Neural cell (in vitro differentiated cells): ENCODE measurements at regions not wholly inside any gene's neighbourhood (a gene's known extent, or its start where the extent isn't known, plus 50 kb on each side); places are given as distances from the start of the nearest gene placed in this dataset.

Source experiments
- H2AFZ ChIP-seq: fragments of 200-600, 300-800 bp; sonication (generic), shearing (Covaris generic); 2 replicates; pipeline ENCODE4 v1.6.0; 2014; ENCODE audit warnings: low read depth, mild to moderate bottlenecking, antibody characterized with exemption, low read length, moderate library complexity
- H3F3A ChIP-seq: fragments of 200-600 bp; shearing (Covaris generic); 2 replicates; pipeline ENCODE4 v1.6.1; 2016; ENCODE audit warnings: mild to moderate bottlenecking, moderate library complexity, mixed read lengths, antibody characterized with exemption, low read length; ENCODE audit not compliant: insufficient read depth, poor library complexity, severe bottlenecking
- H3K27ac ChIP-seq: fragments of 200-600, 300-800 bp; sonication (generic), shearing (Covaris generic); 2 replicates; pipeline ENCODE4 v1.5.1; 2014; ENCODE audit warnings: mild to moderate bottlenecking, low read length, moderate library complexity
- H3K27me3 ChIP-seq: fragments of 300-800, 200-600 bp; sonication (generic), shearing (Covaris generic); 2 replicates; pipeline ENCODE4 v1.6.0; 2014; ENCODE audit warnings: mild to moderate bottlenecking, low read depth, low read length, moderate library complexity; ENCODE audit not compliant: insufficient read depth
- H3K36me3 ChIP-seq: fragments of 300-800, 200-600 bp; sonication (generic), shearing (Covaris generic); 2 replicates; pipeline ENCODE4 v1.5.1; 2014; ENCODE audit warnings: mild to moderate bottlenecking, antibody characterized with exemption, low read length, moderate library complexity; ENCODE audit not compliant: insufficient read depth
- H3K4me2 ChIP-seq: fragments of 300-800, 200-600 bp; sonication (generic), shearing (Covaris generic); 2 replicates; pipeline ENCODE4 v1.6.0; 2014; ENCODE audit warnings: mild to moderate bottlenecking, low read length
- H3K4me3 ChIP-seq: fragments of 300-800, 200-600 bp; sonication (generic), shearing (Covaris generic); 2 replicates; pipeline ENCODE4 v1.5.1; 2014; ENCODE audit warnings: mild to moderate bottlenecking, low read length, moderate library complexity
- H3K79me2 ChIP-seq: fragments of 200-600 bp; shearing (Covaris generic); replicated peaks from 2 replicates; pipeline ENCODE4 v1.6.0; 2014; ENCODE audit warnings: mild to moderate bottlenecking, low read length, moderate library complexity; ENCODE audit not compliant: insufficient read depth
- H3K9ac ChIP-seq: fragments of 300-800, 200-600 bp; sonication (generic), shearing (Covaris generic); 2 replicates; pipeline ENCODE4 v1.6.1; 2016; ENCODE audit warnings: mild to moderate bottlenecking, low read length, mixed read lengths
- H3K9me2 ChIP-seq: fragments of 200-600 bp; shearing (Covaris generic); 2 replicates; pipeline ENCODE4 v1.6.1; 2016; ENCODE audit warnings: mild to moderate bottlenecking, low read length, mixed read lengths; ENCODE audit not compliant: insufficient read depth
- H3K9me3 ChIP-seq: fragments of 200-600, 300-800 bp; sonication (generic), shearing (Covaris generic); 2 replicates; pipeline ENCODE4 v1.6.1; 2016; ENCODE audit warnings: mild to moderate bottlenecking, mixed run types, low read length, moderate library complexity, mixed read lengths
- H4K20me1 ChIP-seq: fragments of 200-600 bp; shearing (Covaris generic); 2 replicates; pipeline ENCODE4 v1.6.1; 2016; ENCODE audit warnings: mild to moderate bottlenecking, mixed run types; ENCODE audit not compliant: insufficient read depth
- CTCF ChIP-seq: fragments of 450-650 bp; IDR thresholded peaks from 2 replicates; pipeline ENCODE4 v1.5.1; 2014; ENCODE audit warnings: antibody characterized with exemption, mild to moderate bottlenecking, moderate library complexity; ENCODE audit not compliant: poor library complexity, severe bottlenecking
- EP300 ChIP-seq: fragments of 450-650 bp; conservative IDR thresholded peaks from 2 replicates; pipeline ENCODE4 v1.6.1; 2014; ENCODE audit warnings: antibody characterized with exemption, mild to moderate bottlenecking, moderate library complexity; ENCODE audit not compliant: poor library complexity, severe bottlenecking
- EZH2 ChIP-seq: fragments of 200-600, 300-800 bp; shearing (Covaris generic), sonication (generic); IDR thresholded peaks from 2 replicates; pipeline ENCODE4 v1.6.1; 2014; ENCODE audit warnings: antibody characterized with exemption, low read length, borderline replicate concordance, mild to moderate bottlenecking; ENCODE audit not compliant: insufficient read depth, poor library complexity, severe bottlenecking
- MXI1 ChIP-seq: fragments of 450-650 bp; conservative IDR thresholded peaks from 2 replicates; pipeline ENCODE4 v1.6.1; 2014; ENCODE audit warnings: antibody characterized with exemption, mild to moderate bottlenecking; ENCODE audit not compliant: poor library complexity, severe bottlenecking
- POLR2AphosphoS5 ChIP-seq: IDR thresholded peaks from 2 replicates; pipeline ENCODE4 v1.6.1; 2012
- RAD21 ChIP-seq: fragments of 450-650 bp; conservative IDR thresholded peaks from 2 replicates; pipeline ENCODE4 v1.6.1; 2014; ENCODE audit warnings: antibody characterized with exemption, mild to moderate bottlenecking, moderate library complexity
- REST ChIP-seq: IDR thresholded peaks from 2 replicates; pipeline ENCODE4 v1.6.1; 2012; ENCODE audit warnings: borderline replicate concordance
- SMC3 ChIP-seq: fragments of 450-650 bp; conservative IDR thresholded peaks from 2 replicates; pipeline ENCODE4 v1.6.1; 2014; ENCODE audit warnings: antibody characterized with exemption, mild to moderate bottlenecking, moderate library complexity; ENCODE audit not compliant: poor library complexity
- TAF1 ChIP-seq: IDR thresholded peaks from 2 replicates; pipeline ENCODE4 v1.6.1; 2012; ENCODE audit warnings: low read depth

DNA sequence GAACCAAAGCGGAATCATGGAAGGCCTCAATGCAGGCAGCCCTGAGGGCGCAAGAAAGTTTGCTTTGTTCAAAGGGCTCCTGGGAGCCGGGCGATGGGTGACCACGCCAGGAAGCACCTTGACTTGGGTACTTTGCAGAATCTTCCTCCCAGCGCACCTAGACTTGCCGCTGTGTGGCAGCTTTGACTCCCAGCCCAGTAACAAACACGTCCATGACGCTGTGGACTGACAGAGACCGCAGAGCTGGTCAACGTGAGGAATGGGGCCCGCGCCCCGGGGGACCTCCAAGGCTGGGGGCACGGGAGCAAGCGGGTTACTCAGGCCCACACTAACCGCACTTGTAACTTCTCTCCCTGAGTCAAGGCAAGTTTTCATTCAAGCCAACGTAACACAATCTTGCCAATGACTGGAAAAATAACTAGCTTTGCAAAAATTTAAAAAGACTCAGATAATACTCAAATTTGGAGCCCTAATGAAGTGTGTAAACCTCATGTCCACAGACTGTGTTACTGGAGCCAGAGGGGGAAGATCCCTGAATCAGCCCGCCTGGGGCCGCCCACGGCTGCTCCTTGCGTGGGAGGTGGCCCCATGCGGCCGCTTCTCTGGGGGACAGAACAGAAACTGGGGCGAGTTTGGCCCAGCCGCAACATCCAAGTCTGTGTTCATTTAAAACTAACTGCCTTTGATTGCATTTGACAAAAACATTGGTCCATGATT, 130.8 kb downstream of the DNAJB6 start:
- Histone ChIP-seq H3K9ac (no peak overlapping the region), H3K9me2 (no peaks in the 10 kb centered on the region), H3K27me3 (no peaks in the 10 kb centered on the region), H2AFZ (no peak overlapping the region), H3K27ac (peak overlapping the region; percentile 95), H4K20me1 (no peaks in the 10 kb centered on the region), H3K4me3 (no peak overlapping the region), H3F3A (no peaks in the 10 kb centered on the region), H3K79me2 (no peaks in the 10 kb centered on the region), H3K9me3 (peaks cover 3% of the 10 kb centered on the region), H3K36me3 (no peaks in the 10 kb centered on the region), H3K4me2 (no peak overlapping the region)
- TF ChIP-seq EZH2, result no peak
- no peak for TF ChIP-seq EP300
- TF ChIP-seq POLR2AphosphoS5, result no peak
- no peak for TF ChIP-seq CTCF
- TF ChIP-seq RAD21, result no peak
- TF ChIP-seq MXI1, result no peak
- no peak for TF ChIP-seq TAF1
- no peak for TF ChIP-seq SMC3
- no peak for TF ChIP-seq REST

- Histone ChIP-seq H3K9me3 (peaks cover 3% of the 10 kb centered on the region), H3K9me2 (no peaks in the 10 kb centered on the region)
- TF ChIP-seq POLR2AphosphoS5 (no peak), MXI1 (no peak), EZH2 (no peak), CTCF (no peak), REST (no peak), RAD21 (no peak), SMC3 (no peak), TAF1 (no peak), EP300 (no peak)
These were observed 131.7 kb downstream of the DNAJB6 start for GRCh38 chr7:157468221-157469111.

More at GRCh38 chr7:157468221-157469111, 131.7 kb downstream of the DNAJB6 start:
- no peaks in the 10 kb centered on the region for H4K20me1 ChIP-seq
- H3K9ac ChIP-seq, result no peak overlapping the region
- no peaks in the 10 kb centered on the region for H3F3A ChIP-seq
- H2AFZ ChIP-seq, result no peak overlapping the region
- no peaks in the 10 kb centered on the region for H3K36me3 ChIP-seq
- no peak overlapping the region for H3K4me3 ChIP-seq
- no peak overlapping the region for H3K4me2 ChIP-seq
- no peaks in the 10 kb centered on the region for H3K79me2 ChIP-seq
- no peaks in the 10 kb centered on the region for H3K27me3 ChIP-seq
- H3K27ac ChIP-seq, result no peak overlapping the region
